ENCODE measurements at regions not wholly inside any gene's neighbourhood (a gene's known extent, or its start where the extent isn't known, plus 50 kb on each side); places are given as distances from the start of the nearest gene placed in this dataset.
A peak's percentile ranks its signal among the peaks of the same experiment; 100 is the strongest.

- DNase-seq (ENCODE audit: low read depth): no peak
Observed at GRCh38 chr4:17098996-17099395, 200.6 kb upstream of the LDB2 start.

GRCh38 chr4:17098401-17098800 is 200.0 kb upstream of the LDB2 start:
- no peak for DNase-seq (ENCODE audit: low read depth)

GRCh38 chr4:17097362-17097761 is 198.9 kb upstream of the LDB2 start:
- DNase-seq (ENCODE audit: low read depth): no peak

GRCh38 chr4:17096692-17097091 is 198.2 kb upstream of the LDB2 start:
- no peak for DNase-seq (ENCODE audit: low read depth)

GRCh38 chr4:17095771-17096170 is 197.3 kb upstream of the LDB2 start:
- DNase-seq (ENCODE audit: low read depth): no peak

- DNase-seq (ENCODE audit: low read depth): no peak
Observed at GRCh38 chr4:17094876-17095210, 196.4 kb upstream of the LDB2 start.

GRCh38 chr4:17094159-17094875 is 195.9 kb upstream of the LDB2 start:
- DNase-seq (ENCODE audit: low read depth): no peak

GRCh38 chr4:17093481-17093880 is 195.0 kb upstream of the LDB2 start:
- no peak for DNase-seq (ENCODE audit: low read depth)

- DNase-seq (ENCODE audit: low read depth): no peak
Observed at GRCh38 chr4:17092736-17093437, 194.4 kb upstream of the LDB2 start.

- no peak for DNase-seq (ENCODE audit: low read depth)
Observed at GRCh38 chr4:17091104-17091503, 192.7 kb upstream of the LDB2 start.

GRCh38 chr4:17090063-17090462 is 191.6 kb upstream of the LDB2 start:
- DNase-seq (ENCODE audit: low read depth): no peak

GRCh38 chr4:17085416-17085815 is 187.0 kb upstream of the LDB2 start:
- no peak for DNase-seq (ENCODE audit: low read depth)

GRCh38 chr4:17082186-17082585 is 183.7 kb upstream of the LDB2 start:
- no peak for DNase-seq (ENCODE audit: low read depth)

- DNase-seq (ENCODE audit: low read depth): no peak
Observed at GRCh38 chr4:17081179-17081578, 182.7 kb upstream of the LDB2 start.

GRCh38 chr4:17077105-17077504 is 178.7 kb upstream of the LDB2 start:
- no peak for DNase-seq (ENCODE audit: low read depth)

- no peak for DNase-seq (ENCODE audit: low read depth)
Observed at GRCh38 chr4:17072483-17072882, 174.0 kb upstream of the LDB2 start.

GRCh38 chr4:17068891-17069290 is 170.4 kb upstream of the LDB2 start:
- peak; percentile 43 for DNase-seq (ENCODE audit: low read depth)

GRCh38 chr4:17068392-17068791 is 169.9 kb upstream of the LDB2 start:
- peak; percentile 35 for DNase-seq (ENCODE audit: low read depth)

GRCh38 chr4:17066972-17067371 is 168.5 kb upstream of the LDB2 start:
- peak; percentile 76 for DNase-seq (ENCODE audit: low read depth)

- no peak for DNase-seq (ENCODE audit: low read depth)
Observed at GRCh38 chr4:17066236-17066635, 167.8 kb upstream of the LDB2 start.

- DNase-seq (ENCODE audit: low read depth): no peak
Observed at GRCh38 chr4:17065821-17066220, 167.4 kb upstream of the LDB2 start.

GRCh38 chr4:17064959-17065358 is 166.5 kb upstream of the LDB2 start:
- no peak for DNase-seq (ENCODE audit: low read depth)

GRCh38 chr4:17063888-17064287 is 165.4 kb upstream of the LDB2 start:
- DNase-seq (ENCODE audit: low read depth): peak; percentile 55

- DNase-seq (ENCODE audit: low read depth): no peak
Observed at GRCh38 chr4:17060230-17060629, 161.8 kb upstream of the LDB2 start.
